Loucy (cell line): ENCODE measurements at regions not wholly inside any gene's neighbourhood (a gene's known extent, or its start where the extent isn't known, plus 50 kb on each side); places are given as distances from the start of the nearest gene placed in this dataset.

Experiments
- H2AFZ ChIP-seq: fragments of 200-600 bp; sonication (generic); 2 replicates; pipeline ENCODE4 v1.6.0; 2016; ENCODE audit warnings: antibody characterized with exemption, mild to moderate bottlenecking, low read length, moderate library complexity
- H3F3A ChIP-seq: fragments of 200-600 bp; 2 replicates; pipeline ENCODE4 v1.6.0; 2016; ENCODE audit warnings: antibody characterized with exemption, low read depth, mild to moderate bottlenecking
- H3K27me3 ChIP-seq: fragments of 200-600 bp; sonication (generic); 2 replicates; pipeline ENCODE4 v1.6.1; 2014; ENCODE audit warnings: low read length, mild to moderate bottlenecking; ENCODE audit not compliant: insufficient read depth, poor library complexity, severe bottlenecking
- H3K36me3 ChIP-seq: fragments of 200-600 bp; sonication (generic); 2 replicates; pipeline ENCODE4 v1.6.1; 2016; ENCODE audit warnings: low read length; ENCODE audit not compliant: insufficient read depth
- H3K4me1 ChIP-seq: fragments of 200-600 bp; sonication (generic); 2 replicates; pipeline ENCODE4 v1.5.1; 2014; ENCODE audit warnings: low read length, mild to moderate bottlenecking; ENCODE audit not compliant: insufficient read depth, poor library complexity, severe bottlenecking
- H3K4me2 ChIP-seq: fragments of 200-600 bp; sonication (generic); 2 replicates; pipeline ENCODE4 v1.6.0; 2014; ENCODE audit warnings: antibody characterized with exemption, low read length, low read depth, mild to moderate bottlenecking; ENCODE audit not compliant: poor library complexity, severe bottlenecking
- H3K4me3 ChIP-seq: fragments of 200-600 bp; sonication (generic); 2 replicates; pipeline ENCODE4 v1.5.1; 2014; ENCODE audit warnings: low read length, mild to moderate bottlenecking, mixed read lengths; ENCODE audit not compliant: poor library complexity, severe bottlenecking
- H3K79me2 ChIP-seq: fragments of 200-600 bp; sonication (generic); 2 replicates; pipeline ENCODE4 v1.6.1; 2014; ENCODE audit warnings: low read length; ENCODE audit not compliant: insufficient read depth
- H3K9ac ChIP-seq: fragments of 200-600 bp; sonication (generic); 2 replicates; pipeline ENCODE4 v1.6.0; 2014; ENCODE audit warnings: mild to moderate bottlenecking, low read depth, low read length, moderate library complexity; ENCODE audit not compliant: poor library complexity, severe bottlenecking
- H3K9me2 ChIP-seq: fragments of 200-600 bp; sonication (generic); replicated peaks from 2 replicates; pipeline ENCODE4 v1.6.1; 2016; ENCODE audit warnings: low read depth, low read length, mixed read lengths
- H3K9me3 ChIP-seq: fragments of 200-600 bp; sonication (generic); 2 replicates; pipeline ENCODE4 v1.6.1; 2014; ENCODE audit warnings: mild to moderate bottlenecking, antibody characterized with exemption, low read length, low read depth; ENCODE audit not compliant: insufficient read depth
- H4K20me1 ChIP-seq: fragments of 200-600 bp; sonication (generic); 2 replicates; pipeline ENCODE4 v1.6.0; 2014; ENCODE audit warnings: antibody characterized with exemption, low read length, mild to moderate bottlenecking; ENCODE audit not compliant: insufficient read depth, poor library complexity, severe bottlenecking
- CTCF ChIP-seq: fragments of 200-600 bp; sonication (generic); conservative IDR thresholded peaks from 2 replicates; pipeline ENCODE4 v1.5.1; 2014; ENCODE audit warnings: mild to moderate bottlenecking, antibody characterized with exemption, low read length
- EZH2phosphoT487 ChIP-seq: fragments of 200-600 bp; IDR thresholded peaks from 2 replicates; pipeline ENCODE4 v1.6.1; 2018; ENCODE audit warnings: antibody characterized with exemption, mild to moderate bottlenecking, moderate library complexity, borderline replicate concordance

- Histone ChIP-seq H3K36me3 (no peaks in the 10 kb centered on the region), H3F3A (no peaks in the 10 kb centered on the region), H3K9ac (no peak overlapping the region), H4K20me1 (no peaks in the 10 kb centered on the region), H3K9me3 (no peaks in the 10 kb centered on the region), H3K4me2 (no peak overlapping the region), H2AFZ (no peak overlapping the region), H3K79me2 (no peaks in the 10 kb centered on the region), H3K4me1 (peaks cover 24% of the 10 kb centered on the region), H3K4me3 (no peak overlapping the region), H3K9me2 (no peaks in the 10 kb centered on the region), H3K27me3 (no peaks in the 10 kb centered on the region)
- TF ChIP-seq EZH2phosphoT487: no peak
These were observed 187.4 kb downstream of the MN1 start for GRCh38 chr22:27614006-27614649.

- H3K27me3 ChIP-seq: no peaks in the 10 kb centered on the region
- no peaks in the 10 kb centered on the region for H4K20me1 ChIP-seq
- no peaks in the 10 kb centered on the region for H3K36me3 ChIP-seq
- no peaks in the 10 kb centered on the region for H3F3A ChIP-seq
- no peaks in the 10 kb centered on the region for H3K9me3 ChIP-seq
- no peak overlapping the region for H3K9ac ChIP-seq
- no peaks in the 10 kb centered on the region for H3K79me2 ChIP-seq
- TF ChIP-seq EZH2phosphoT487 (no peak), CTCF (no peak)
- H3K4me1 ChIP-seq: peaks cover 24% of the 10 kb centered on the region
- H3K4me3 ChIP-seq: no peak overlapping the region
- no peak overlapping the region for H2AFZ ChIP-seq
- H3K4me2 ChIP-seq: no peak overlapping the region
- H3K9me2 ChIP-seq: no peaks in the 10 kb centered on the region
These were observed 186.9 kb downstream of the MN1 start for GRCh38 chr22:27614650-27615007.

GRCh38 chr22:27615408-27615807, 186.1 kb downstream of the MN1 start:
- no peak overlapping the region for H3K9ac ChIP-seq
- H3K9me3 ChIP-seq: no peaks in the 10 kb centered on the region
- no peak overlapping the region for H3K4me2 ChIP-seq
- H3F3A ChIP-seq: no peaks in the 10 kb centered on the region
- no peaks in the 10 kb centered on the region for H3K79me2 ChIP-seq
- H3K27me3 ChIP-seq: no peaks in the 10 kb centered on the region
- TF ChIP-seq EZH2phosphoT487 (no peak), CTCF (no peak)
- H3K4me1 ChIP-seq: peaks cover 24% of the 10 kb centered on the region
- no peaks in the 10 kb centered on the region for H3K9me2 ChIP-seq
- no peak overlapping the region for H2AFZ ChIP-seq
- no peak overlapping the region for H3K4me3 ChIP-seq
- no peaks in the 10 kb centered on the region for H3K36me3 ChIP-seq
- H4K20me1 ChIP-seq: no peaks in the 10 kb centered on the region

- H3K79me2 ChIP-seq: no peaks in the 10 kb centered on the region
- H4K20me1 ChIP-seq: no peaks in the 10 kb centered on the region
- H3K4me1 ChIP-seq: peaks cover 24% of the 10 kb centered on the region
- no peak for TF ChIP-seq EZH2phosphoT487
- no peak for TF ChIP-seq CTCF
- no peaks in the 10 kb centered on the region for H3K9me3 ChIP-seq
- no peak overlapping the region for H3K4me2 ChIP-seq
- no peaks in the 10 kb centered on the region for H3K9me2 ChIP-seq
- H2AFZ ChIP-seq: no peak overlapping the region
- no peaks in the 10 kb centered on the region for H3K36me3 ChIP-seq
- no peak overlapping the region for H3K9ac ChIP-seq
- H3F3A ChIP-seq: no peaks in the 10 kb centered on the region
- H3K27me3 ChIP-seq: no peaks in the 10 kb centered on the region
- no peak overlapping the region for H3K4me3 ChIP-seq
These were observed 185.5 kb downstream of the MN1 start for GRCh38 chr22:27616033-27616432.
